ENCODE measurements at regions not wholly inside any gene's neighbourhood (a gene's known extent, or its start where the extent isn't known, plus 50 kb on each side); places are given as distances from the start of the nearest gene placed in this dataset.

GRCh38 chr6:157767775-157768156 lies 55.3 kb upstream of the SNX9 start:
- TF ChIP-seq CTCF (IDR thresholded peaks at IDR 0.05) = no peak
- TF ChIP-seq POLR2AphosphoS5 (IDR thresholded peaks at IDR 0.05) = no peak
- no peak for TF ChIP-seq POLR2A (IDR thresholded peaks at IDR 0.05)

Measured in gastroesophageal sphincter (tissue), 3 donors.